ENCODE measurements at regions not wholly inside any gene's neighbourhood (a gene's known extent, or its start where the extent isn't known, plus 50 kb on each side); places are given as distances from the start of the nearest gene placed in this dataset.

- no peak for TF ChIP-seq NFATC4 (CRISPR knock-in tag; IDR thresholded peaks at IDR 0.05)
- TF ChIP-seq AFF4 (CRISPR knock-in tag; IDR thresholded peaks at IDR 0.05; ENCODE audit: borderline replicate concordance), result no peak
- TF ChIP-seq IRF1 (CRISPR knock-in tag; IDR thresholded peaks at IDR 0.05), result no peak
- no peak for TF ChIP-seq CBFB (CRISPR knock-in tag; IDR thresholded peaks at IDR 0.05; ENCODE audit: low read depth)
- no peak for TF ChIP-seq NR1H2 (CRISPR knock-in tag; IDR thresholded peaks at IDR 0.05)
- TF ChIP-seq GABPB1 (CRISPR knock-in tag; IDR thresholded peaks at IDR 0.05), result no peak
- TF ChIP-seq TEAD4 (CRISPR knock-in tag; IDR thresholded peaks at IDR 0.05), result no peak
- TF ChIP-seq CREM (CRISPR knock-in tag; IDR thresholded peaks at IDR 0.05), result no peak
- TF ChIP-seq HMGA2 (CRISPR knock-in tag; IDR thresholded peaks at IDR 0.05), result no peak
- TF ChIP-seq TP53 (CRISPR knock-in tag; IDR thresholded peaks at IDR 0.05), result no peak
- TF ChIP-seq, protein P1, sequence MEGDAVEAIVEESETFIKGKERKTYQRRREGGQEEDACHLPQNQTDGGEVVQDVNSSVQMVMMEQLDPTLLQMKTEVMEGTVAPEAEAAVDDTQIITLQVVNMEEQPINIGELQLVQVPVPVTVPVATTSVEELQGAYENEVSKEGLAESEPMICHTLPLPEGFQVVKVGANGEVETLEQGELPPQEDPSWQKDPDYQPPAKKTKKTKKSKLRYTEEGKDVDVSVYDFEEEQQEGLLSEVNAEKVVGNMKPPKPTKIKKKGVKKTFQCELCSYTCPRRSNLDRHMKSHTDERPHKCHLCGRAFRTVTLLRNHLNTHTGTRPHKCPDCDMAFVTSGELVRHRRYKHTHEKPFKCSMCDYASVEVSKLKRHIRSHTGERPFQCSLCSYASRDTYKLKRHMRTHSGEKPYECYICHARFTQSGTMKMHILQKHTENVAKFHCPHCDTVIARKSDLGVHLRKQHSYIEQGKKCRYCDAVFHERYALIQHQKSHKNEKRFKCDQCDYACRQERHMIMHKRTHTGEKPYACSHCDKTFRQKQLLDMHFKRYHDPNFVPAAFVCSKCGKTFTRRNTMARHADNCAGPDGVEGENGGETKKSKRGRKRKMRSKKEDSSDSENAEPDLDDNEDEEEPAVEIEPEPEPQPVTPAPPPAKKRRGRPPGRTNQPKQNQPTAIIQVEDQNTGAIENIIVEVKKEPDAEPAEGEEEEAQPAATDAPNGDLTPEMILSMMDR (IDR thresholded peaks at IDR 0.05), result no peak
- TF ChIP-seq, protein P2, sequence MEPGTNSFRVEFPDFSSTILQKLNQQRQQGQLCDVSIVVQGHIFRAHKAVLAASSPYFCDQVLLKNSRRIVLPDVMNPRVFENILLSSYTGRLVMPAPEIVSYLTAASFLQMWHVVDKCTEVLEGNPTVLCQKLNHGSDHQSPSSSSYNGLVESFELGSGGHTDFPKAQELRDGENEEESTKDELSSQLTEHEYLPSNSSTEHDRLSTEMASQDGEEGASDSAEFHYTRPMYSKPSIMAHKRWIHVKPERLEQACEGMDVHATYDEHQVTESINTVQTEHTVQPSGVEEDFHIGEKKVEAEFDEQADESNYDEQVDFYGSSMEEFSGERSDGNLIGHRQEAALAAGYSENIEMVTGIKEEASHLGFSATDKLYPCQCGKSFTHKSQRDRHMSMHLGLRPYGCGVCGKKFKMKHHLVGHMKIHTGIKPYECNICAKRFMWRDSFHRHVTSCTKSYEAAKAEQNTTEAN (CRISPR knock-in tag; IDR thresholded peaks at IDR 0.05), result no peak
- H3K36me3 Mint-ChIP-seq, result peaks cover 4% of the 10 kb centered on the region; the same call in 1 of the 2 replicates
- no peak for DNase-seq (ENCODE audit: low spot score)
- H3K27ac Mint-ChIP-seq, result no peak overlapping the region
- CTCF ChIA-PET, result no interaction called here
- POLR2A ChIA-PET, result no interaction called here
- H3K4me3 Mint-ChIP-seq, result no peak overlapping the region
- H3K4me1 Mint-ChIP-seq, result peaks cover 19% of the 10 kb centered on the region
- no peak for ATAC-seq
- peaks cover 10% of the 10 kb centered on the region for H3K9me3 Mint-ChIP-seq
- no peaks in the 10 kb centered on the region for H3K27me3 Mint-ChIP-seq (ENCODE audit: low read depth)
Measured at GRCh38 chr2:150598383-150598782, 110.9 kb upstream of the RND3 start.

- POLR2A ChIA-PET, result interaction anchor here (0.6 to 0.7 kb wide), 2 partner anchors 564 to 1159 kb away, joined by 3 to 5 read pairs; no protein-coding TSS in a partner anchor
- Mint-ChIP-seq H3K4me3 (no peak overlapping the region), H3K36me3 (peaks cover 4% of the 10 kb centered on the region; the same call in 1 of the 2 replicates), H3K9me3 (peaks cover 10% of the 10 kb centered on the region), H3K27ac (no peak overlapping the region), H3K4me1 (peaks cover 23% of the 10 kb centered on the region), H3K27me3 (ENCODE audit: low read depth) (no peaks in the 10 kb centered on the region)
- no peak for DNase-seq (ENCODE audit: low spot score)
- TF ChIP-seq NFYB (CRISPR knock-in tag; conservative IDR thresholded peaks at IDR 0.05; ENCODE audit: low read depth), result no peak
- no peak for TF ChIP-seq OVOL2 (CRISPR knock-in tag; IDR thresholded peaks at IDR 0.05; ENCODE audit: borderline replicate concordance)
- TF ChIP-seq ZNF219 (CRISPR knock-in tag; IDR thresholded peaks at IDR 0.05; ENCODE audit: borderline replicate concordance), result no peak
- TF ChIP-seq TEAD1 (CRISPR knock-in tag; IDR thresholded peaks at IDR 0.05), result no peak
- TF ChIP-seq RELA (CRISPR knock-in tag; IDR thresholded peaks at IDR 0.05; ENCODE audit: borderline replicate concordance), result no peak
- TF ChIP-seq USF1 (CRISPR knock-in tag; IDR thresholded peaks at IDR 0.05), result no peak
- TF ChIP-seq TP53 (CRISPR knock-in tag; IDR thresholded peaks at IDR 0.05), result no peak
- TF ChIP-seq ATF2 (CRISPR knock-in tag; IDR thresholded peaks at IDR 0.05; ENCODE audit: borderline replicate concordance, low read depth), result no peak
- no peak for TF ChIP-seq ZNF396 (CRISPR knock-in tag; IDR thresholded peaks at IDR 0.05; ENCODE audit: borderline replicate concordance)
- no peak for TF ChIP-seq SMAD4 (CRISPR knock-in tag; IDR thresholded peaks at IDR 0.05)
- no peak for TF ChIP-seq PRRX2 (CRISPR knock-in tag; IDR thresholded peaks at IDR 0.05)
- TF ChIP-seq TEAD4 (CRISPR knock-in tag; IDR thresholded peaks at IDR 0.05), result no peak
- no peak for TF ChIP-seq CREM (CRISPR knock-in tag; IDR thresholded peaks at IDR 0.05)
- no peak for TF ChIP-seq KAT7 (CRISPR knock-in tag; IDR thresholded peaks at IDR 0.05; ENCODE audit: borderline replicate concordance)
- TF ChIP-seq IRF2 (CRISPR knock-in tag; IDR thresholded peaks at IDR 0.05; ENCODE audit: borderline replicate concordance, low read depth), result no peak
- no peak for TF ChIP-seq TCF7 (CRISPR knock-in tag; IDR thresholded peaks at IDR 0.05; ENCODE audit: low read depth)
- TF ChIP-seq SOX15 (CRISPR knock-in tag; IDR thresholded peaks at IDR 0.05), result no peak
- no peak for TF ChIP-seq JAZF1 (CRISPR knock-in tag; IDR thresholded peaks at IDR 0.05)
- CTCF ChIA-PET, result no interaction called here
- ATAC-seq, result no peak
Measured at GRCh38 chr2:150595803-150596470, 108.5 kb upstream of the RND3 start.

Data from WTC11 (cell line).